Testis (tissue), 2 donors: ENCODE measurements at regions not wholly inside any gene's neighbourhood (a gene's known extent, or its start where the extent isn't known, plus 50 kb on each side); places are given as distances from the start of the nearest gene placed in this dataset.

Experiments
- CTCF ChIP-seq, 3 experiments: fragments of 450-650 bp in 2 of 3; fragments of 200-600 bp in 1 of 3; sonication (generic) in 1 of 3; IDR thresholded peaks; one replicate each; pipeline ENCODE4 v1.5.1; 2016 to 2019; ENCODE audit warnings: antibody characterized with exemption in 3 of 3, mild to moderate bottlenecking in 2 of 3, moderate library complexity in 1 of 3
- POLR2A ChIP-seq: fragments of 450-650 bp; IDR thresholded peaks from one replicate; pipeline ENCODE4 v1.6.1; 2017; ENCODE audit warnings: antibody characterized with exemption, mild to moderate bottlenecking, moderate library complexity

DNA sequence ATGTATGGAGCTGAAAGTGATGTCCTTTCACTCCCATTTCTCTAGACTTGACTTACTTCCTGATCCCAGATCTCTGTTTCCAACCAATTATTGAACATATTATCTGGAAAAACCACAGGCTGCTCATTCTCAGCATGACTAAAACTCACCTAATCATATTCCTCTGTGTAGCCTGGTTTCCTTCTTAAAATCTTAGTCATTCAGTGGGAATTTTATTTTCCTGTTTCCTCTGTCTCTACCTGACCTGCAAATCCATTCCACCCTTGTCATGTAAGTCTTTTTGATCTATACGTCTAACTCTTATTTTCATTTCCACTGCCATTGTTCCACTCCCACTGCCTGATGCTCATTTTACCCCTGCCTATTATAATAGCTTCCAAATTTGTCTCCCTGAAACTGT lies 67.9 kb upstream of the APOBEC4 start:
- no peak for TF ChIP-seq CTCF (IDR thresholded peaks at IDR 0.05)
- TF ChIP-seq POLR2A, result no peak
